ENCODE measurements at regions not wholly inside any gene's neighbourhood (a gene's known extent, or its start where the extent isn't known, plus 50 kb on each side); places are given as distances from the start of the nearest gene placed in this dataset.

DNA sequence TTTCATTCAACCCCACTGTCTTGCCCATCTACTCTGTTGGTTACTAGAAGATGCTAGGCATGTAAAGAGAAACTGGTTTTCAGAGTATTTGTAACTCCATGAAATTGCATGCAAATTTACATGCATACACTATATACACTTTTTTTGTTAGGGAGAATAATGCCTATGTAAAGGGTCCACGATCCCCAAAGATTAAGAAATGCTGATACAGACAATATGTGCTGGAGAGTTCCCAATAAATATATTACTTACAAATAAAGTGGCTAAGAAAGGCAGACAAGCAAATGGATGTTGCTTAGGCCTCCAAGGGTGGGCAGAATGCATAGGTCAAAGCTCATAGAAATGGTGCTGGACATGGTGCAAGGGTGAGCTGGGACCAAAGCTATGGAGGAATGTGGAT, 109.6 kb upstream of the NHSL1 start:
- TF ChIP-seq, protein P1, sequence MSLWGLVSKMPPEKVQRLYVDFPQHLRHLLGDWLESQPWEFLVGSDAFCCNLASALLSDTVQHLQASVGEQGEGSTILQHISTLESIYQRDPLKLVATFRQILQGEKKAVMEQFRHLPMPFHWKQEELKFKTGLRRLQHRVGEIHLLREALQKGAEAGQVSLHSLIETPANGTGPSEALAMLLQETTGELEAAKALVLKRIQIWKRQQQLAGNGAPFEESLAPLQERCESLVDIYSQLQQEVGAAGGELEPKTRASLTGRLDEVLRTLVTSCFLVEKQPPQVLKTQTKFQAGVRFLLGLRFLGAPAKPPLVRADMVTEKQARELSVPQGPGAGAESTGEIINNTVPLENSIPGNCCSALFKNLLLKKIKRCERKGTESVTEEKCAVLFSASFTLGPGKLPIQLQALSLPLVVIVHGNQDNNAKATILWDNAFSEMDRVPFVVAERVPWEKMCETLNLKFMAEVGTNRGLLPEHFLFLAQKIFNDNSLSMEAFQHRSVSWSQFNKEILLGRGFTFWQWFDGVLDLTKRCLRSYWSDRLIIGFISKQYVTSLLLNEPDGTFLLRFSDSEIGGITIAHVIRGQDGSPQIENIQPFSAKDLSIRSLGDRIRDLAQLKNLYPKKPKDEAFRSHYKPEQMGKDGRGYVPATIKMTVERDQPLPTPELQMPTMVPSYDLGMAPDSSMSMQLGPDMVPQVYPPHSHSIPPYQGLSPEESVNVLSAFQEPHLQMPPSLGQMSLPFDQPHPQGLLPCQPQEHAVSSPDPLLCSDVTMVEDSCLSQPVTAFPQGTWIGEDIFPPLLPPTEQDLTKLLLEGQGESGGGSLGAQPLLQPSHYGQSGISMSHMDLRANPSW (CRISPR knock-in tag; conservative IDR thresholded peaks at IDR 0.05; ENCODE audit: low read depth), result no peak
- TF ChIP-seq, protein P2, sequence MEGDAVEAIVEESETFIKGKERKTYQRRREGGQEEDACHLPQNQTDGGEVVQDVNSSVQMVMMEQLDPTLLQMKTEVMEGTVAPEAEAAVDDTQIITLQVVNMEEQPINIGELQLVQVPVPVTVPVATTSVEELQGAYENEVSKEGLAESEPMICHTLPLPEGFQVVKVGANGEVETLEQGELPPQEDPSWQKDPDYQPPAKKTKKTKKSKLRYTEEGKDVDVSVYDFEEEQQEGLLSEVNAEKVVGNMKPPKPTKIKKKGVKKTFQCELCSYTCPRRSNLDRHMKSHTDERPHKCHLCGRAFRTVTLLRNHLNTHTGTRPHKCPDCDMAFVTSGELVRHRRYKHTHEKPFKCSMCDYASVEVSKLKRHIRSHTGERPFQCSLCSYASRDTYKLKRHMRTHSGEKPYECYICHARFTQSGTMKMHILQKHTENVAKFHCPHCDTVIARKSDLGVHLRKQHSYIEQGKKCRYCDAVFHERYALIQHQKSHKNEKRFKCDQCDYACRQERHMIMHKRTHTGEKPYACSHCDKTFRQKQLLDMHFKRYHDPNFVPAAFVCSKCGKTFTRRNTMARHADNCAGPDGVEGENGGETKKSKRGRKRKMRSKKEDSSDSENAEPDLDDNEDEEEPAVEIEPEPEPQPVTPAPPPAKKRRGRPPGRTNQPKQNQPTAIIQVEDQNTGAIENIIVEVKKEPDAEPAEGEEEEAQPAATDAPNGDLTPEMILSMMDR (IDR thresholded peaks at IDR 0.05), result no peak
- no peak for TF ChIP-seq MXD4 (CRISPR knock-in tag; IDR thresholded peaks at IDR 0.05; ENCODE audit: borderline replicate concordance)
- TF ChIP-seq, protein P3, sequence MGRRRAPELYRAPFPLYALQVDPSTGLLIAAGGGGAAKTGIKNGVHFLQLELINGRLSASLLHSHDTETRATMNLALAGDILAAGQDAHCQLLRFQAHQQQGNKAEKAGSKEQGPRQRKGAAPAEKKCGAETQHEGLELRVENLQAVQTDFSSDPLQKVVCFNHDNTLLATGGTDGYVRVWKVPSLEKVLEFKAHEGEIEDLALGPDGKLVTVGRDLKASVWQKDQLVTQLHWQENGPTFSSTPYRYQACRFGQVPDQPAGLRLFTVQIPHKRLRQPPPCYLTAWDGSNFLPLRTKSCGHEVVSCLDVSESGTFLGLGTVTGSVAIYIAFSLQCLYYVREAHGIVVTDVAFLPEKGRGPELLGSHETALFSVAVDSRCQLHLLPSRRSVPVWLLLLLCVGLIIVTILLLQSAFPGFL (CRISPR knock-in tag; IDR thresholded peaks at IDR 0.05; ENCODE audit: borderline replicate concordance), result no peak
- TF ChIP-seq, protein P4, sequence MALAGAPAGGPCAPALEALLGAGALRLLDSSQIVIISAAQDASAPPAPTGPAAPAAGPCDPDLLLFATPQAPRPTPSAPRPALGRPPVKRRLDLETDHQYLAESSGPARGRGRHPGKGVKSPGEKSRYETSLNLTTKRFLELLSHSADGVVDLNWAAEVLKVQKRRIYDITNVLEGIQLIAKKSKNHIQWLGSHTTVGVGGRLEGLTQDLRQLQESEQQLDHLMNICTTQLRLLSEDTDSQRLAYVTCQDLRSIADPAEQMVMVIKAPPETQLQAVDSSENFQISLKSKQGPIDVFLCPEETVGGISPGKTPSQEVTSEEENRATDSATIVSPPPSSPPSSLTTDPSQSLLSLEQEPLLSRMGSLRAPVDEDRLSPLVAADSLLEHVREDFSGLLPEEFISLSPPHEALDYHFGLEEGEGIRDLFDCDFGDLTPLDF (CRISPR knock-in tag; IDR thresholded peaks at IDR 0.05), result no peak
- no peak for TF ChIP-seq TEAD4 (CRISPR knock-in tag; IDR thresholded peaks at IDR 0.05)
- TF ChIP-seq TEAD1 (CRISPR knock-in tag; IDR thresholded peaks at IDR 0.05), result no peak
- TF ChIP-seq ELF4 (CRISPR knock-in tag; IDR thresholded peaks at IDR 0.05; ENCODE audit: low read depth), result no peak
- TF ChIP-seq, protein P5, sequence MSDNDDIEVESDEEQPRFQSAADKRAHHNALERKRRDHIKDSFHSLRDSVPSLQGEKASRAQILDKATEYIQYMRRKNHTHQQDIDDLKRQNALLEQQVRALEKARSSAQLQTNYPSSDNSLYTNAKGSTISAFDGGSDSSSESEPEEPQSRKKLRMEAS (CRISPR knock-in tag; IDR thresholded peaks at IDR 0.05), result no peak
- no peak for TF ChIP-seq SMAD4 (CRISPR knock-in tag; IDR thresholded peaks at IDR 0.05)
- TF ChIP-seq NR2C2 (CRISPR knock-in tag; IDR thresholded peaks at IDR 0.05), result no peak
- TF ChIP-seq JUN (CRISPR knock-in tag; IDR thresholded peaks at IDR 0.05), result no peak

Data from WTC11 (cell line).